IMR-90 (cell line): ENCODE measurements at regions not wholly inside any gene's neighbourhood (a gene's known extent, or its start where the extent isn't known, plus 50 kb on each side); places are given as distances from the start of the nearest gene placed in this dataset.
A peak's percentile ranks its signal among the peaks of the same experiment; 100 is the strongest.

Experiments
- ATAC-seq: fragments of 200-7000 bp; cut with Tn5 transposase; 2 replicates; pipeline ENCODE4 v1.9.1; 2020; ENCODE audit warnings: low read depth, mild to moderate bottlenecking, moderate library complexity
- BruUV-seq: library from RNA; stranded (reverse); fragments of 400-500 nt; replicated peaks from 2 replicates; lab custom pipeline; 2021; lab: Mats Ljungman, UMichigan
- CTCF ChIA-PET: fragments of 300-600 bp; formaldehyde crosslinking; extraction: SDS; loops from one replicate; lab custom pipeline; 2021; ENCODE audit warnings: antibody characterized with exemption; lab: Yijun Ruan, JAX
- POLR2A ChIA-PET: fragments of 300-600 bp; sonication (Branson Sonifier 250); formaldehyde crosslinking; loops from one replicate; lab custom pipeline; 2022; ENCODE audit warnings: antibody characterized with exemption; ENCODE audit not compliant: unreplicated experiment; lab: Charles Lee
- DNase-seq: peaks from one replicate; pipeline ENCODE4 v3.0.0; 2013
- H2AFZ ChIP-seq: replicated peaks from 2 replicates; pipeline ENCODE3; 2013; ENCODE audit warnings: low read length, mild to moderate bottlenecking; ENCODE audit not compliant: poor library complexity
- H2AK5ac ChIP-seq: 2 replicates; pipeline ENCODE4 v1.6.1; 2013; ENCODE audit warnings: low read depth, low read length, inconsistent platforms
- H2AK9ac ChIP-seq: replicated peaks from 2 replicates; pipeline ENCODE3; 2013; ENCODE audit warnings: mild to moderate bottlenecking, low read depth, low read length, moderate library complexity; ENCODE audit not compliant: poor library complexity
- H2BK120ac ChIP-seq: 2 replicates; pipeline ENCODE4 v1.6.1; 2013; ENCODE audit warnings: low read depth, low read length, inconsistent platforms
- H2BK15ac ChIP-seq: 3 replicates; pipeline ENCODE4 v1.6.1; 2013; ENCODE audit warnings: low read depth, low read length, inconsistent platforms
- H2BK20ac ChIP-seq: 2 replicates; pipeline ENCODE4 v1.6.1; 2013; ENCODE audit warnings: low read depth, mild to moderate bottlenecking, inconsistent platforms, low read length, moderate library complexity
- H2BK5ac ChIP-seq: 2 replicates; pipeline ENCODE4 v1.6.1; 2013; ENCODE audit warnings: mild to moderate bottlenecking, low read depth, low read length, inconsistent platforms; ENCODE audit not compliant: poor library complexity, severe bottlenecking
- H3K14ac ChIP-seq: replicated peaks from 2 replicates; pipeline ENCODE4 v1.6.1; 2013; ENCODE audit warnings: low read depth, low read length, inconsistent platforms
- H3K18ac ChIP-seq: 2 replicates; pipeline ENCODE4 v1.6.1; 2013; ENCODE audit warnings: low read depth, low read length, control low read depth
- H3K23ac ChIP-seq: 2 replicates; pipeline ENCODE4 v1.6.1; 2013; ENCODE audit warnings: low read depth, low read length, inconsistent platforms
- H3K27ac ChIP-seq: 2 replicates; pipeline ENCODE4 v1.5.1; 2013; ENCODE audit warnings: mild to moderate bottlenecking, control low read depth, low read length; ENCODE audit not compliant: insufficient read depth
- H3K27me3 ChIP-seq: 2 replicates; pipeline ENCODE4 v1.6.1; 2013; ENCODE audit warnings: low read length; ENCODE audit not compliant: control insufficient read depth, insufficient read depth
- H3K36me3 ChIP-seq: 2 replicates; pipeline ENCODE4 v1.6.1; 2013; ENCODE audit warnings: low read length, mixed read lengths; ENCODE audit not compliant: control insufficient read depth, insufficient read depth
- H3K4ac ChIP-seq: 2 replicates; pipeline ENCODE4 v1.6.1; 2013; ENCODE audit warnings: low read depth, low read length, inconsistent platforms
- H3K4me1 ChIP-seq: 2 replicates; pipeline ENCODE4 v1.6.1; 2013; ENCODE audit warnings: low read length, mixed read lengths; ENCODE audit not compliant: control insufficient read depth, insufficient read depth
- H3K4me2 ChIP-seq: 2 replicates; pipeline ENCODE4 v1.6.1; 2013; ENCODE audit warnings: low read depth, mild to moderate bottlenecking, control low read depth, low read length, moderate library complexity
- H3K4me3 ChIP-seq: 2 replicates; pipeline ENCODE4 v1.5.1; 2013; ENCODE audit warnings: low read depth, mild to moderate bottlenecking, control low read depth, low read length, moderate library complexity; ENCODE audit not compliant: insufficient read depth
- H3K56ac ChIP-seq: 2 replicates; pipeline ENCODE4 v1.6.1; 2013; ENCODE audit warnings: low read length, inconsistent platforms; ENCODE audit not compliant: insufficient read depth; ENCODE audit errors: extremely low read depth
- H3K79me1 ChIP-seq, 2 experiments: 2 replicates each; pipeline ENCODE4 v1.6.1; 2013; ENCODE audit warnings: low read length in 2 of 2, inconsistent platforms in 1 of 2, low read depth in 1 of 2
- H3K9ac ChIP-seq: 2 replicates; pipeline ENCODE4 v1.6.1; 2013; ENCODE audit warnings: low read depth, low read length, control low read depth
- H3K9me1 ChIP-seq: 2 replicates; pipeline ENCODE4 v1.6.1; 2013; ENCODE audit warnings: low read length, inconsistent platforms; ENCODE audit not compliant: insufficient read depth
- H3K9me3 ChIP-seq: 2 replicates; pipeline ENCODE4 v1.6.1; 2013; ENCODE audit warnings: low read length; ENCODE audit not compliant: control insufficient read depth, insufficient read depth
- H4K20me1 ChIP-seq: 2 replicates; pipeline ENCODE4 v1.6.1; 2013; ENCODE audit warnings: low read length, inconsistent platforms; ENCODE audit not compliant: insufficient read depth
- H4K5ac ChIP-seq: 2 replicates; pipeline ENCODE4 v1.6.1; 2013; ENCODE audit warnings: mild to moderate bottlenecking, low read depth, low read length, control low read depth
- H4K8ac ChIP-seq, 2 experiments: 2 replicates each; pipeline ENCODE4 v1.6.1; 2013; ENCODE audit warnings: low read depth in 2 of 2, low read length in 2 of 2, control low read depth in 1 of 2, inconsistent platforms in 1 of 2
- H4K91ac ChIP-seq: 2 replicates; pipeline ENCODE4 v1.6.1; 2013; ENCODE audit warnings: low read depth, low read length, inconsistent platforms; ENCODE audit not compliant: insufficient read depth
- CHD1 ChIP-seq: IDR thresholded peaks from 2 replicates; pipeline ENCODE4 v1.6.1; 2012; ENCODE audit warnings: low read depth, low read length, improper control_type of control experiment
- RAD21 ChIP-seq: IDR thresholded peaks from 2 replicates; pipeline ENCODE4 v1.6.1; 2012; ENCODE audit warnings: low read length, improper control_type of control experiment
- RCOR1 ChIP-seq: IDR thresholded peaks from 2 replicates; pipeline ENCODE4 v1.6.1; 2012; ENCODE audit warnings: mild to moderate bottlenecking, low read length, improper control_type of control experiment; ENCODE audit not compliant: insufficient replicate concordance
- WGBS, 2 experiments: methylation state at CpG; one replicate each; pipeline versions ENCODE4 v1.1.5 to v1.1.7; 2013; ENCODE audit warnings: missing lambda C conversion rate in 2 of 2; ENCODE audit not compliant: insufficient read length in 1 of 2; ENCODE audit errors: extremely low coverage in 2 of 2; 5-methylcytosine and 5-hydroxymethylcytosine counted together
- dilution Hi-C: fragments of 300-500 bp; cut with HindIII; formaldehyde crosslinking; loops from one replicate; pipeline ENCODE4 v1.14.3; 2018; ENCODE audit warnings: low sequenced_read_pairs; ENCODE audit not compliant: unreplicated experiment
- in situ Hi-C: fragments of 300-500 bp; cut with MboI; formaldehyde crosslinking; loops from 3 replicates; pipeline ENCODE4 v1.14.3; 2019; ENCODE audit warnings: low sequenced_read_pairs, inconsistent platforms, mixed read lengths
- intact Hi-C: fragments of 100-400 bp; cut with micrococcal nuclease; formaldehyde crosslinking; loops from 2 replicates; pipeline ENCODE4 v1.10.0; 2022

GRCh38 chr2:52572469-52572894 is 1195.1 kb upstream of the CHAC2 start:
- H4K5ac ChIP-seq, result no peak overlapping the region
- in situ Hi-C loops, result no loop called here
- H3K4me2 ChIP-seq, result no peak overlapping the region
- H4K91ac ChIP-seq, result no peak overlapping the region
- WGBS, 2 experiments, result 99% methylated on average over 21 of the region's 41 CpGs; no CpG with 5 or more reads in 1 of the 2 experiments
- dilution Hi-C loops, result no loop called here
- H2AK9ac ChIP-seq, result peak overlapping the region; percentile 24
- no peak overlapping the region for H2BK15ac ChIP-seq
- H2BK20ac ChIP-seq, result no peak overlapping the region
- no peaks in the 10 kb centered on the region for H4K20me1 ChIP-seq
- CTCF ChIA-PET, result no interaction called here
- no peak for ATAC-seq
- TF ChIP-seq RAD21 (no peak), CHD1 (no peak), RCOR1 (no peak)
- no peak overlapping the region for H3K4me3 ChIP-seq
- H3K9me3 ChIP-seq, result peaks cover 8% of the 10 kb centered on the region; the same call in 1 of the 2 replicates
- H3K36me3 ChIP-seq, result no peaks in the 10 kb centered on the region
- no peaks in the 10 kb centered on the region for H3K27me3 ChIP-seq
- no peak overlapping the region for H2AFZ ChIP-seq
- intact Hi-C loops, result no loop called here
- no peak for DNase-seq
- no peak overlapping the region for H2BK120ac ChIP-seq
- H3K4ac ChIP-seq, result no peak overlapping the region
- no peak overlapping the region for H3K9ac ChIP-seq
- POLR2A ChIA-PET, result no interaction called here
- H2AK5ac ChIP-seq, result no peak overlapping the region
- no peaks in the 10 kb centered on the region for H3K9me1 ChIP-seq
- no peaks in the 10 kb centered on the region for H3K4me1 ChIP-seq
- no peak overlapping the region for H3K27ac ChIP-seq
- no peak overlapping the region for H3K23ac ChIP-seq
- BruUV-seq, result no TSS peak
- H3K56ac ChIP-seq, result no peak overlapping the region
- H4K8ac ChIP-seq, result no peak overlapping the region
- no peaks in the 10 kb centered on the region for H3K79me1 ChIP-seq
- no peak overlapping the region for H3K18ac ChIP-seq
- H2BK5ac ChIP-seq, result no peak overlapping the region
- no peak overlapping the region for H3K14ac ChIP-seq
